OCI-LY7 (cell line): ENCODE measurements at regions not wholly inside any gene's neighbourhood (a gene's known extent, or its start where the extent isn't known, plus 50 kb on each side); places are given as distances from the start of the nearest gene placed in this dataset.
A peak's percentile ranks its signal among the peaks of the same experiment; 100 is the strongest.

Experiments used
- EZH2phosphoT487 ChIP-seq: fragments of 200-600 bp; sonication (generic); IDR thresholded peaks from 2 replicates; pipeline ENCODE4 v1.6.1; 2018; ENCODE audit warnings: low read depth, borderline replicate concordance, mild to moderate bottlenecking, mixed run types, antibody characterized with exemption, low read length, moderate library complexity, mixed read lengths
- TF ChIP-seq, protein P1 (sequence below): fragments of 200-600 bp; sonication (generic); conservative IDR thresholded peaks from 2 replicates; pipeline ENCODE4 v1.5.1; 2014; ENCODE audit warnings: mild to moderate bottlenecking, antibody characterized with exemption, low read length, moderate library complexity, mixed read lengths

- TF ChIP-seq EZH2phosphoT487 = no peak
- TF ChIP-seq, protein P1, sequence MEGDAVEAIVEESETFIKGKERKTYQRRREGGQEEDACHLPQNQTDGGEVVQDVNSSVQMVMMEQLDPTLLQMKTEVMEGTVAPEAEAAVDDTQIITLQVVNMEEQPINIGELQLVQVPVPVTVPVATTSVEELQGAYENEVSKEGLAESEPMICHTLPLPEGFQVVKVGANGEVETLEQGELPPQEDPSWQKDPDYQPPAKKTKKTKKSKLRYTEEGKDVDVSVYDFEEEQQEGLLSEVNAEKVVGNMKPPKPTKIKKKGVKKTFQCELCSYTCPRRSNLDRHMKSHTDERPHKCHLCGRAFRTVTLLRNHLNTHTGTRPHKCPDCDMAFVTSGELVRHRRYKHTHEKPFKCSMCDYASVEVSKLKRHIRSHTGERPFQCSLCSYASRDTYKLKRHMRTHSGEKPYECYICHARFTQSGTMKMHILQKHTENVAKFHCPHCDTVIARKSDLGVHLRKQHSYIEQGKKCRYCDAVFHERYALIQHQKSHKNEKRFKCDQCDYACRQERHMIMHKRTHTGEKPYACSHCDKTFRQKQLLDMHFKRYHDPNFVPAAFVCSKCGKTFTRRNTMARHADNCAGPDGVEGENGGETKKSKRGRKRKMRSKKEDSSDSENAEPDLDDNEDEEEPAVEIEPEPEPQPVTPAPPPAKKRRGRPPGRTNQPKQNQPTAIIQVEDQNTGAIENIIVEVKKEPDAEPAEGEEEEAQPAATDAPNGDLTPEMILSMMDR = peak; percentile 64
Measured at GRCh38 chr2:121839584-121839983, 84.1 kb downstream of the TSN start.
